K562 (cell line): ENCODE measurements at regions not wholly inside any gene's neighbourhood (a gene's known extent, or its start where the extent isn't known, plus 50 kb on each side); places are given as distances from the start of the nearest gene placed in this dataset.

Source experiments
- MCM5 ChIP-seq: fragments of 450-650 bp; IDR thresholded peaks from 2 replicates; pipeline ENCODE4 v1.6.1; 2016; ENCODE audit warnings: low read depth
- POLR2A ChIP-seq: fragments of 450-650 bp; conservative IDR thresholded peaks from 2 replicates; pipeline ENCODE4 v1.6.1; 2016
- RAD21 ChIP-seq, 2 experiments: fragments of 250-450 bp in 1 of 2; fragments of 450-650 bp in 1 of 2; sonication (Bioruptor Pico) in 1 of 2; formaldehyde crosslinking in 1 of 2; IDR thresholded peaks in 1 of 2; conservative IDR thresholded peaks in 1 of 2; 2 replicates each; pipeline versions ENCODE4 v1.4.0 to v1.8.0; 2020 to 2022; ENCODE audit warnings: mild to moderate bottlenecking in 2 of 2, moderate library complexity in 1 of 2
- SMAD1 ChIP-seq: fragments of 150-350 bp; IDR thresholded peaks from 2 replicates; pipeline ENCODE4 v1.6.1; 2014; ENCODE audit warnings: low read length, low read depth; ENCODE audit not compliant: partially characterized antibody
- TCF7L2 ChIP-seq: fragments of 150-350 bp; IDR thresholded peaks from 2 replicates; pipeline ENCODE4 v1.6.1; 2016; ENCODE audit warnings: low read depth, mild to moderate bottlenecking, low read length, moderate library complexity
- U2AF1 ChIP-seq: fragments of 200-400 bp; formaldehyde crosslinking; optimal IDR thresholded peaks from 2 replicates; pipeline ENCODE3; 2017; ENCODE audit warnings: mild to moderate bottlenecking, low read depth, low read length, moderate library complexity
- ZNF696 ChIP-seq: fragments of 250-450 bp; sonication (Bioruptor Pico); conservative IDR thresholded peaks from 2 replicates; pipeline ENCODE4 v1.4.0; 2020; ENCODE audit warnings: mild to moderate bottlenecking, moderate library complexity
- TF ChIP-seq, protein P1 (sequence below), 3 experiments: IDR thresholded peaks in 2 of 3; conservative IDR thresholded peaks in 1 of 3; 2 replicates each; pipeline ENCODE4 v1.5.1; 2011 to 2012; ENCODE audit warnings: low read length in 3 of 3, mild to moderate bottlenecking in 3 of 3, control low read depth in 2 of 3, improper control_type of control experiment in 1 of 3, inconsistent platforms in 1 of 3, low read depth in 1 of 3, mixed read lengths in 1 of 3, moderate library complexity in 1 of 3; ENCODE audit not compliant: insufficient read depth in 2 of 3

DNA sequence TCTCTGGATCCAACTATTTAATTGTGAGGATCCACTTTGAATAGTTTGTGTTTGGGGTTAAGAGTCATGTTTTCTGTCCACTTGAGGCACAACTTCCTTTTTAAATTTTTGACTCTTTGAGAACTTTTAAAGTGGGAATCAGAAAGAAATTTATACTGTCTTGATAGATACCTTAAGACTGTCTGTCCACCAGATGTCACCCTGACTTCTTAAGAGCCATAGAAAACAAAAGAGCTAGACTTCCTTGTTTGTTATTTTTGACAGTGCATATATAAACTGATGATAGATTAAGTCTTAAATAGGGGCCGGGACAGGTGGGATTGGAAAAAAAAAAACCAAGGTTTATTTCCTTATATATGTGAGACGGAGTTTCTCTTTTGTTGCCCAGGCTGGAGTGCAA, 52.1 kb upstream of the WDR72 start:
- TF ChIP-seq RAD21 (CRISPR knock-in tag; conservative IDR thresholded peaks at IDR 0.05 in 1 of 2, IDR thresholded peaks at IDR 0.05 in 1 of 2) (no peak), TCF7L2 (no peak), MCM5 (no peak), U2AF1 (no peak), POLR2A (no peak), ZNF696 (CRISPR knock-in tag) (no peak), SMAD1 (no peak)
- TF ChIP-seq, protein P1, sequence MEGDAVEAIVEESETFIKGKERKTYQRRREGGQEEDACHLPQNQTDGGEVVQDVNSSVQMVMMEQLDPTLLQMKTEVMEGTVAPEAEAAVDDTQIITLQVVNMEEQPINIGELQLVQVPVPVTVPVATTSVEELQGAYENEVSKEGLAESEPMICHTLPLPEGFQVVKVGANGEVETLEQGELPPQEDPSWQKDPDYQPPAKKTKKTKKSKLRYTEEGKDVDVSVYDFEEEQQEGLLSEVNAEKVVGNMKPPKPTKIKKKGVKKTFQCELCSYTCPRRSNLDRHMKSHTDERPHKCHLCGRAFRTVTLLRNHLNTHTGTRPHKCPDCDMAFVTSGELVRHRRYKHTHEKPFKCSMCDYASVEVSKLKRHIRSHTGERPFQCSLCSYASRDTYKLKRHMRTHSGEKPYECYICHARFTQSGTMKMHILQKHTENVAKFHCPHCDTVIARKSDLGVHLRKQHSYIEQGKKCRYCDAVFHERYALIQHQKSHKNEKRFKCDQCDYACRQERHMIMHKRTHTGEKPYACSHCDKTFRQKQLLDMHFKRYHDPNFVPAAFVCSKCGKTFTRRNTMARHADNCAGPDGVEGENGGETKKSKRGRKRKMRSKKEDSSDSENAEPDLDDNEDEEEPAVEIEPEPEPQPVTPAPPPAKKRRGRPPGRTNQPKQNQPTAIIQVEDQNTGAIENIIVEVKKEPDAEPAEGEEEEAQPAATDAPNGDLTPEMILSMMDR (IDR thresholded peaks at IDR 0.05 in 2 of 3, conservative IDR thresholded peaks at IDR 0.05 in 1 of 3; ENCODE audit: insufficient read depth in 2 of 3, low read depth in 1 of 3, low read length in 3 of 3) = no peak
